GM19023 (cell line): ENCODE measurements at regions not wholly inside any gene's neighbourhood (a gene's known extent, or its start where the extent isn't known, plus 50 kb on each side); places are given as distances from the start of the nearest gene placed in this dataset.

Experiments
- ATAC-seq: cut with Tn5 transposase; IDR thresholded peaks from one replicate; pipeline ENCODE4 v1.9.1; 2021; ENCODE audit warnings: mild to moderate bottlenecking, moderate library complexity; ENCODE audit not compliant: unreplicated experiment

GRCh38 chr1:172946814-172947507 is 103.8 kb downstream of the TNFSF18 start:
- no peak for ATAC-seq

DNA sequence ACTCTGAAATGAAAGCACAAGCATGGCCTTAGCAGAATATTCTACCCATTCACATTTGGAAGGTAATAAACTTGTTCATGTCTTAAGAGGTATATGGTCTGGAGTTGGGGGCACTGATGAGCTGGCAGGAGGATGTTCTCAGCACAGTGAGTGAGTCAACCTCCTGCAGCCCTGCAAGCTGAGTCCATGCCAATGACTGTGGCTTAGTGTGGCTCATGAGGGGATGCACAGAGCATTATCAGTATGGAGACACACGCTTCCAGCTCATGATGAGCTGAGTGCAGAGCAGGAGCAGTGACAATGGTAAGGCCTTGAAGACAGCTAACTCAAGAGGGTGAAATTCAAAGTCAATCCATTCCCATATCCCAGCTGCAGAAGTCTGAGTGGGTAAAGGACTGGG is 102.3 kb downstream of the TNFSF18 start:
- no peak for ATAC-seq

- ATAC-seq, result no peak
Observed at GRCh38 chr1:172949096-172949495, 101.6 kb downstream of the TNFSF18 start.

GRCh38 chr1:172950528-172950927 is 100.2 kb downstream of the TNFSF18 start:
- ATAC-seq, result no peak

DNA sequence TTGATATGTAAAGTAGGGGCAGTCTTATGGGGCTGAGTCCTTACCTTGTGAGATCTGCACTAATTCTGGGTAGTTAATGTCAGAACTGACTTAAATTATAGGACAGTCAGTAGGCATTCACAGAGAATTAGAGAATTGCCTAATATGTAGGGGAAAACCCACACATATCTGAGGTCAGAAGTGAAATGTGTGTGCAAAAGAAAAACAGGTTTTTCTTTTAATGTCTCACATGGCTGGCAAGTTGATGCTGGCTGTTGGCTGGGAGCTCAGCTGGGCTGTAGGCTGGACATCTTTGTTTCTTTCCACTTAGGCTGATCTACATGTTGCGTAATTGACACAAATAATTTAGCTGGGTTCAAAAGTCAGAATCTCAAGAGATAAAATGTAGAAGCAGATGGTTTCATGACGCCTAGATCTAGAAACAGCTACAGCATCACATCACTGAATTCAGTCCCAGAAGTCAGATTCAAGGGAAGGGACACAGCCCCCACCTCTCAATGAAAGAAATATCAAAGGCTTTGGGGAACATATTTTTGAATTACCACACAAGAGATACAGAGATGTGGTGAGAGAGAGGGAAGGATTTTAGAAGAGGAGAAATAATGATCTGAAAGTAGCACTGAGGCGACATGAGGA is 98.9 kb downstream of the TNFSF18 start:
- no peak for ATAC-seq

DNA sequence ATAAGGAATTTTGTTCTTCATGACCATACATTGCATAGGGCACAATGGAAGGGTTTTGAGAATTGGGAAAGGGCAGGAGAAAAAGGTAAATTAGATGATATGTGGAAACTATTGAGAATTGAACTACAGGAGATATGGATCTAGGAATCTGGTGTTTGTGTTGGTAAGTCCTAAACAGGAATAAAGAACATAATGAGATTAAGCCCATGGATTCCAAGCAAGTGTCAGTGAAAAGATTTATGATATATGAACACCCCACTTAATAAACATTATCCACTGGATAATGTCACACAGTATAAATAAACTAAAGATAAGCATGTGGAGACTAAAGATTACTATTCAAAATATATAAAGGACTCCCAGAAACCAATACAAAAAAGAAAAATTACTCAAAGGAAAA is 98.2 kb downstream of the TNFSF18 start:
- ATAC-seq, result no peak

DNA sequence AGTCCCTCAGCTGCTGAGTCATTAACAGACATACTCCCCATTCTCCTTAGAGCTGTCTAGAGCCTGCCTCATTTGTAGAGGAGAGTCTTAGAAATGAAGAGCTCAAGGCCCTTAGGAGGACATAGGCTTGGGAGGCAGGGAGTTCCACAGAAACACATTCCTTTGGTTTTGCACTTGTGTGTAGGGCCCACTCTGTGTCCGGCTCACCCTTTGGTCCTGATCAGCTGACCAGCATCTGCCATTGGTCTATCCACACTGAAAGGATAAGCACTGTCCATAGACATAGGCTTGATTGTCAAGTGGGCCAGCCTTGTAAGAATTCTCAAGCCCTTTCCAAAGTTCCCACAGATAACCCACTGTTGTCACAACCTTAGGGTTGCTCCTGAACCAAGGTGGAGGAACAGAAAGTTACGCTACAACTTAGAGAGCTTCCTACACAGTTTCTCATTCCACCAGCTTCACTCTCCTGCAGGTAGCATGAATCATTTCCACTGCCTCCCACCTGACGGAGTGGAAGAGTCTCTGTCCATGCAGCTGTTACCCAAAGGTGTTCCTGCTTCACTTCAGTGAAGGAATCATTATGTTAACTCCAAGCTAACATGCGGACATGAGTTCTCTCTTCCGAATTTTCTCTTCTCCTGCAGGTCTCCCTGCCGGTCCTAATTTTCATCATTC is 96.1 kb downstream of the TNFSF18 start:
- ATAC-seq, result no peak

DNA sequence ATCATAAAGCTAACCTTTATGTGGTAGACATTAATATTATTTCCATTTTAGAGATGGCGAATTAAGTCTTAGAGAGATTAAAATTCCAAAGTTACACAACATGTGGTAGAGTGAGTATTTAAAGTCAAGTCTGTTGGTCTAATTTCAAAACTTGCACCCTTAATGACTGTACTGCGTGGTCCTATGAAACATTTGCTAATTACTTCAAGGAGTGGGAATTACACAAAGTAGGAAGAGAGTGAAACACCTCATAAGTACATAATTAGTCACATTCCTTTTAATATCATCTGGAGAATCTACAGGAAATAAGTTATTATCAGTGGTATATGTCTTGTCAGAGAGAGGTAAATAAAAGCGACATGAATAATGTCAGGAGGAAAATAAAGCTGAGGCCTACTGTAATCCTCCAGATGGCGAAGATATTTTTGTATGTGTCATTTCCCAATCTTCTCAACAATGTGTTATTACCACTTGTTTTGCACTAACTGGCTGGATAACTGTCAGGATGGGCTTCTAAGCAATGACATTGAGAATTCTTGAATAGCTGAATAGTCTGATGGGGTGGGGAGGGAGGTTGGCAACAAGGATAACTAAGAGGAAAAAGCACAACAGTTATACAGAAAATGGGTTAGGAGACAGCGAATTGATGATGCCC is 95.5 kb downstream of the TNFSF18 start:
- ATAC-seq, result no peak

GRCh38 chr1:172956871-172957270 is 93.9 kb downstream of the TNFSF18 start:
- ATAC-seq, result no peak

DNA sequence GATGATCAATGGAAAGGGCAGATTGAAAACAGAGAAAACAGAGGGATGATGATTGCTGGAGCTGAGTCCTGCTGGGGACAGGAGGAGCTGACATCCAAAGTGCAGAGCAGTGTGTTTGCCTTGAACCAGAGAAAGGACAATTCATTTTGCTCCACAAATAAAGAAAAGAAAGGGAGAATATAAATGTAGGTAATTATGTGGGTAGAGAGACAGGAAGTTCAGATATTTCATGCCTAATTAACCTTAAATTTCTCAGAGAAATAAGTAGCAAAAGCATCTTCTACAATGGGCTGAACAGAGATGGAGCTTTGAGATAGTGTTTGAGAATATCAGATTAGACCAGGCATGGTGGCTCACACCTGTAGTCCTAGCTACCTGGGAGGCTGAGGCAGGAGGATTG is 93.2 kb downstream of the TNFSF18 start:
- no peak for ATAC-seq

DNA sequence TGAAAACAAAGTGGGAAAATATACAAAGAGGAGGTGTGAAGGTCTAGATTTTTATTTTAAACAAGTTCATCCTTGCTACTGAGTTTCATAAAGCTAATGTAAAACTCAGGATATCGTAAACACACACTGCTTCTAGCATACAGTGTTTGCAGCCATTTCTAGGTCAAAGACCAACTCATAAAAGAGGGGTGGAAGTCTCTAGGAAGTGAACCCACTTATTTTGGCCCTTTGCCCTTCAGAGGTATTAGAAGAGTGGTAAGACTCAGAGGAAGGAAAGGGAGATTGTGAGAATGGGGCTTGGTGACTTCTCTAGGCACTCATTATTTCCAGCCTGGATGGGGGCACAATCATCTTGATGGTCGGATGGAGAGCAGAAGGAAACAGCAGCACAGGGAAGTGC is 91.2 kb downstream of the TNFSF18 start:
- ATAC-seq, result no peak

DNA sequence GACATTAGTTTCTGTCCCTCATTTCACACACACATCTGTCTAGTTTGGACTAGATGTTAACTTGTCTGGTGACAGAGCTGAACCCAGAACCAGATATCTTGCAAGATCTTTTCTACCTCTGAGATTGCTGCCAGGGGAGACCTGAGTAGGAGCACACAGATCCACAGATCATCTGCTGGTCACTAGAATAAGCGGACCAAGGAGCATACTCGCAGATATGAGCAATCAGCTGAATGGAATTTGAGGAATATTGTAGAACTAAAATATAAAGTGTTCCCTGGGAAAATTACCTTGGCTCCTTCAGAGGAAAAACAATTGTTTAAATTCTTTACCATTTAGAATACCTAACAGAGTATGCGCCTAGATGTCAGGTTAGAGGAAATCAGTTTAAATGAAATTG is 90.7 kb downstream of the TNFSF18 start:
- no peak for ATAC-seq

DNA sequence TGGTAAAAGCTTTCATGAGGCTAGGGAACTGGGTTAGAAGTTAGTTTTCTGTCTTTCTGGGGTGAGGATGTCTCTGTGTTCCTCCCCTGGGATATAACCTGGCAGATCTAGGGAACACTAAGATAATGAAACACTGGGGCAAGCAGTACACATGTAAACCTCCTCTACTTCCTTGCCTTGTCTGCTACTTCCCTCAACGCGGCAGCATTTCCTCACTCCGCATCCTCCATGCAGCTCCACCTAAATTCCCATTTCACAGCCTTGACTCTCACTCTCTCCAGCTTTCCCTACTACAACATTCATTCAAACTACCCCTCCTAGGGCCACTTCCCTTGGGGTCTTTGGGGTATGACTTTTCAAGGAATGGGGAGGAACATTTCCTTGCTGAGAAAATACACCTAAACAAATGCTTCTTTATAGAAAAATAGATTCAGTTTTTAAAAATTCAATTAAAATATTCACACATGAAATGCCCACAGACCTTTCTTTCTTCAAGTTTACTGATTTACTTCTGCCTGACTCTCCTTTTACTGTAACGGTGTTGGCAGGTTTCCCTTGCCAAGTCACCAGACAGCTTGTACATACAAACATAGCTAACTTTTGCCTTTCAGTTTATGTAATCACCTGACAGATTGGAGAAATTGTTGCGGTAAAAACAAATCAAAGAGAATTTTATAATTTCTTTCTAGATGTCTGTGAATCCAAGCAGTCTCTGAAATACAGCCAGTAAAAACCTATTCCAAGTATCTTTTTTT is 90.1 kb downstream of the TNFSF18 start:
- no peak for ATAC-seq

DNA sequence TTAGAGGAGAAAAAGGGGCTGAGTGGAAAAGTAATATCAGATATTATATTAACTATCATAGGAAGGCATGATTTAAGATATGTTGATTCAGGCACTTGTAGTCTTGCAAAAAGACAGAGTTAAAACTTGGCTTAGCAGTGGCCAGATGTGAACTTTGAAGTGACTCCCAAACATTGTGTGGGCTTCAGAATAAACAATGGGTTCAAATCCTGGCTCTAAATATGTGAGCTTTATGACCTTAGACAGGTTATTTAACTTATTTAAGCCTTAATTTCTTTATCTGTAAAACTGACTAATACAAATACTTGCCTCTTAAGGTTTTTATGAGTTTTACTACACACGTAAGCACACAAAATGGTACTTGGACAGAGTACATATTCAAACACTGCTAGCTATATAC is 85.9 kb downstream of the TNFSF18 start:
- ATAC-seq, result no peak

- ATAC-seq, result no peak
Observed at GRCh38 chr1:172966844-172967540, 83.7 kb downstream of the TNFSF18 start.

DNA sequence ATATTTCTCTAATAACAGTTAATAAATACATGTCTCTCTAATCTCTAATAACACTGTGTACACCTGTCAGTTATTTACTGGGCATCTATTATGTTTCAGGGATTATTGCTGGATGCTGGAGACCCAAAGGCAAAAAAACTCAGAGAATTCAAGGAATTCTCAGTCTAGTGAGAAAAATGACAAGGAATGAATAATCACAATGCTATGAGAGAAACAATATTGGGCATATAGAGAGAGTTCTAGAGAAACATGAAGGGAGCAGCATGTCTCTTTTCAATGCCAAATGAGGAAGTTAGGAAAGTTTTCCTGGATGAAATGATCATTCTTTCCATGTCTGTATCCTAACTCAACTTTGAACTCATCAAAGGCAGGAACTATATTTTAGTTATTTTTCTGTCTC is 82.8 kb downstream of the TNFSF18 start:
- no peak for ATAC-seq

- no peak for ATAC-seq
Observed at GRCh38 chr1:172969611-172970010, 81.1 kb downstream of the TNFSF18 start.

DNA sequence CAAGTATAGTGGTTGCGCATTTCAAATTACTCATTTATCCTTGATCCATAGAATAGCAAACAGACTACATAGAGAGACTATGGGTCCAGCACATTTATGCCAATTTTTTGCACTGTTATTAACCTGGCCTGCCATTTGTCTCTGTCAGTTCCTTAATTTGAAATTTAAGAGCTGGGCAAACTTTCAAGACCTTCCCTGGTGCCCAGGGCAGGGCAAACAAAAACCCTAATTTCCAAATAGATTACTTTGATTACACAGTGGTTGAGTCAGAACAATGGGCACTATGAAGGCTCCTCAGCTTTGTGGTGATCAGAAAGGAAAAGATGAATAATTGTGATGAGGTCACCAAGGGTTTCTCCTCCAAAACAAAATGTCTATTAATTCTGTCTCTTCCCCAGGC is 80.6 kb downstream of the TNFSF18 start:
- no peak for ATAC-seq

- ATAC-seq, result no peak
Observed at GRCh38 chr1:172971241-172971640, 79.5 kb downstream of the TNFSF18 start.

GRCh38 chr1:172972258-172972657 is 78.5 kb downstream of the TNFSF18 start:
- ATAC-seq, result no peak
